Esophagus squamous epithelium (tissue), 4 donors: ENCODE measurements at regions not wholly inside any gene's neighbourhood (a gene's known extent, or its start where the extent isn't known, plus 50 kb on each side); places are given as distances from the start of the nearest gene placed in this dataset.

Experiments used
- CTCF ChIP-seq, 6 experiments: fragments of 450-650 bp in 4 of 6; fragments of 200-600 bp in 2 of 6; sonication (generic) in 2 of 6; IDR thresholded peaks; one replicate each; pipeline ENCODE4 v1.5.1; 2016 to 2019; ENCODE audit warnings: antibody characterized with exemption in 6 of 6, mild to moderate bottlenecking in 4 of 6, moderate library complexity in 4 of 6
- POLR2A ChIP-seq, 4 donors: fragments of 450-650 bp; IDR thresholded peaks; one replicate each; pipeline ENCODE4 v1.6.1; 2017; ENCODE audit warnings: antibody characterized with exemption in 4 of 4, mild to moderate bottlenecking in 4 of 4, moderate library complexity in 3 of 4

- TF ChIP-seq POLR2A (IDR thresholded peaks at IDR 0.05) (no peak), CTCF (IDR thresholded peaks at IDR 0.05) (no peak)
These were observed 208.1 kb downstream of the JCAD start for GRCh38 chr10:29851241-29851640.
